Calu3 (cell line): ENCODE measurements at regions not wholly inside any gene's neighbourhood (a gene's known extent, or its start where the extent isn't known, plus 50 kb on each side); places are given as distances from the start of the nearest gene placed in this dataset.
"Not testable (repeated sequence)": the region's sequence is repeated elsewhere in the genome, so short reads cannot be mapped to it uniquely, and the experiment has no call there.

Source experiments
- BruUV-seq: library from RNA; stranded (reverse); fragments of 400-500 nt; replicated peaks from 2 replicates; lab custom pipeline; 2021; lab: Mats Ljungman, UMichigan
- CTCF ChIA-PET: fragments of 300-600 bp; sonication (Branson Sonifier 250); formaldehyde crosslinking; loops from one replicate; lab custom pipeline; 2022; ENCODE audit warnings: antibody characterized with exemption; lab: Charles Lee
- DNase-seq: peaks from one replicate; pipeline ENCODE4 v3.0.0; 2022
- H3K27ac Mint-ChIP-seq: one replicate; pipeline ENCODE4 v1.8.0; 2022; ENCODE audit warnings: mixed read lengths; ENCODE audit not compliant: unreplicated experiment
- H3K27me3 Mint-ChIP-seq: one replicate; pipeline ENCODE4 v1.8.0; 2022; ENCODE audit warnings: mixed read lengths; ENCODE audit not compliant: unreplicated experiment
- H3K36me3 Mint-ChIP-seq: one replicate; pipeline ENCODE4 v1.8.0; 2022; ENCODE audit warnings: mild to moderate bottlenecking, moderate library complexity, mixed read lengths; ENCODE audit not compliant: insufficient read depth, unreplicated experiment
- H3K4me1 Mint-ChIP-seq: one replicate; pipeline ENCODE4 v1.8.0; 2022; ENCODE audit warnings: mild to moderate bottlenecking, low read depth, mixed read lengths; ENCODE audit not compliant: unreplicated experiment
- H3K4me3 Mint-ChIP-seq: one replicate; pipeline ENCODE4 v1.8.0; 2022; ENCODE audit warnings: mild to moderate bottlenecking, low read depth, moderate library complexity, mixed read lengths; ENCODE audit not compliant: unreplicated experiment
- H3K9me3 Mint-ChIP-seq: one replicate; pipeline ENCODE4 v1.8.0; 2022; ENCODE audit warnings: low read depth, mixed read lengths; ENCODE audit not compliant: unreplicated experiment
- CTCF ChIP-seq: fragments of 200-600 bp; IDR thresholded peaks from one replicate; pipeline ENCODE4 v1.8.0; 2022; ENCODE audit warnings: antibody characterized with exemption; ENCODE audit not compliant: unreplicated experiment
- intact Hi-C: fragments of 100-400 bp; cut with micrococcal nuclease; formaldehyde crosslinking; loops from one replicate; pipeline ENCODE4 v1.10.0; 2022; ENCODE audit not compliant: unreplicated experiment

- BruUV-seq, result no TSS peak
- Mint-ChIP-seq H3K4me1 (no peaks in the 10 kb centered on the region), H3K4me3 (no peak overlapping the region), H3K36me3 (no peaks in the 10 kb centered on the region), H3K9me3 (peaks cover 12% of the 10 kb centered on the region), H3K27ac (no peak overlapping the region), H3K27me3 (no peaks in the 10 kb centered on the region)
- intact Hi-C loops, result no loop called here
- TF ChIP-seq CTCF, result no peak
- no peak for DNase-seq
- CTCF ChIA-PET, result no interaction called here
These were observed 738.4 kb downstream of the RNF144A start for GRCh38 chr2:7655629-7656028.

- CTCF ChIA-PET, result interaction anchor here (1.0 kb wide), 1 partner anchor 14 kb away, joined by 4 read pairs; no protein-coding TSS in a partner anchor
- H3K27me3 Mint-ChIP-seq, BruUV-seq, H3K4me3 Mint-ChIP-seq, intact Hi-C loops, H3K4me1 Mint-ChIP-seq, H3K36me3 Mint-ChIP-seq, DNase-seq, H3K27ac Mint-ChIP-seq: not testable (repeated sequence)
- peaks cover 11% of the 10 kb centered on the region for H3K9me3 Mint-ChIP-seq
These were observed 740.3 kb downstream of the RNF144A start for GRCh38 chr2:7657526-7657925.

GRCh38 chr2:7658486-7658885, 741.3 kb downstream of the RNF144A start:
- no peak overlapping the region for H3K4me3 Mint-ChIP-seq
- DNase-seq, result no peak
- H3K36me3 Mint-ChIP-seq, result no peaks in the 10 kb centered on the region
- no peaks in the 10 kb centered on the region for H3K4me1 Mint-ChIP-seq
- CTCF ChIA-PET, result interaction anchor here (1.0 kb wide), 1 partner anchor 13 kb away, joined by 4 read pairs; no protein-coding TSS in a partner anchor
- intact Hi-C loops, result no loop called here
- H3K27ac Mint-ChIP-seq, result no peak overlapping the region
- no peak for TF ChIP-seq CTCF
- peaks cover 11% of the 10 kb centered on the region for H3K9me3 Mint-ChIP-seq
- no peaks in the 10 kb centered on the region for H3K27me3 Mint-ChIP-seq
- no TSS peak for BruUV-seq

- no peaks in the 10 kb centered on the region for H3K4me1 Mint-ChIP-seq
- intact Hi-C loops, result no loop called here
- H3K9me3 Mint-ChIP-seq, result peaks cover 11% of the 10 kb centered on the region
- no TSS peak for BruUV-seq
- H3K4me3 Mint-ChIP-seq, result no peak overlapping the region
- CTCF ChIA-PET, result no interaction called here
- H3K27me3 Mint-ChIP-seq, result no peaks in the 10 kb centered on the region
- no peaks in the 10 kb centered on the region for H3K36me3 Mint-ChIP-seq
- no peak for DNase-seq
- H3K27ac Mint-ChIP-seq, result no peak overlapping the region
- TF ChIP-seq CTCF, result no peak
These were observed 743.6 kb downstream of the RNF144A start for GRCh38 chr2:7660816-7661215.

- Mint-ChIP-seq H3K36me3 (no peaks in the 10 kb centered on the region), H3K4me3 (no peak overlapping the region), H3K9me3 (peaks cover 13% of the 10 kb centered on the region), H3K27ac (no peak overlapping the region), H3K27me3 (no peaks in the 10 kb centered on the region), H3K4me1 (no peaks in the 10 kb centered on the region)
- CTCF ChIA-PET, result no interaction called here
- TF ChIP-seq CTCF, result no peak
- intact Hi-C loops, result no loop called here
- no peak for DNase-seq
- BruUV-seq, result no TSS peak
These were observed 744.3 kb downstream of the RNF144A start for GRCh38 chr2:7661502-7661901.
